Stimulated activated CD4-positive, alpha-beta T cell treated with anti-CD3 and anti-CD28 coated beads, Interleukin-15, amount 100 ng/mL, for 24 hours (primary cell): ENCODE measurements at regions not wholly inside any gene's neighbourhood (a gene's known extent, or its start where the extent isn't known, plus 50 kb on each side); places are given as distances from the start of the nearest gene placed in this dataset.
A peak's percentile ranks its signal among the peaks of the same experiment; 100 is the strongest.
"Not testable (repeated sequence)": the region's sequence is repeated elsewhere in the genome, so short reads cannot be mapped to it uniquely, and the experiment has no call there.

ENCODE experiments used
- DNase-seq: peaks from one replicate; pipeline ENCODE4 v3.0.0-alpha.2; 2020

- no peak for DNase-seq
Measured at GRCh38 chrX:2640436-2641150, 50.5 kb upstream of the CD99 start.

- no peak for DNase-seq
Measured at GRCh38 chrX:2638279-2638678, 52.8 kb upstream of the CD99 start.

DNA sequence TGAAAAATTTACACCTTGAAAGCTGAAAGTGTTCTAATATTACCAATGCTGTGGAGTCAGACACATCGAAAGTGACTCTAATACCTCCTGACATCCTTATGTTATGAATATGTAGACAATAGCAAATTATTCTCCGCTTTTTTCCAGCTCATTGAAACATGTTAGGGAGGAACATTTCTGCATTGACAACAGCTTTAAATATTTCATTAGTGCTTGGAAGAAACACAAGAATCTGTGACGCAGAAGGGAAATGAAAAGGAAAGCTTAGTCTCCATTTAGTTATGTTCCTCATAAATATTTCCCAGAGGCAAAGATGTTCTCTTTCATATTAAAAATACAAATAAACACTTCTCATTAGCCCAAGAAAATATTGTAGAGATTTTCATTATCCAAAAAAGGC lies 55.8 kb upstream of the CD99 start:
- DNase-seq, result no peak

- DNase-seq, result no peak
Measured at GRCh38 chrX:2632533-2633504, 58.3 kb upstream of the CD99 start.

- no peak for DNase-seq
Measured at GRCh38 chrX:2631743-2632532, 59.2 kb upstream of the CD99 start.

- DNase-seq, result not testable (repeated sequence)
Measured at GRCh38 chrX:2630935-2631742, 60.0 kb upstream of the CD99 start.

DNA sequence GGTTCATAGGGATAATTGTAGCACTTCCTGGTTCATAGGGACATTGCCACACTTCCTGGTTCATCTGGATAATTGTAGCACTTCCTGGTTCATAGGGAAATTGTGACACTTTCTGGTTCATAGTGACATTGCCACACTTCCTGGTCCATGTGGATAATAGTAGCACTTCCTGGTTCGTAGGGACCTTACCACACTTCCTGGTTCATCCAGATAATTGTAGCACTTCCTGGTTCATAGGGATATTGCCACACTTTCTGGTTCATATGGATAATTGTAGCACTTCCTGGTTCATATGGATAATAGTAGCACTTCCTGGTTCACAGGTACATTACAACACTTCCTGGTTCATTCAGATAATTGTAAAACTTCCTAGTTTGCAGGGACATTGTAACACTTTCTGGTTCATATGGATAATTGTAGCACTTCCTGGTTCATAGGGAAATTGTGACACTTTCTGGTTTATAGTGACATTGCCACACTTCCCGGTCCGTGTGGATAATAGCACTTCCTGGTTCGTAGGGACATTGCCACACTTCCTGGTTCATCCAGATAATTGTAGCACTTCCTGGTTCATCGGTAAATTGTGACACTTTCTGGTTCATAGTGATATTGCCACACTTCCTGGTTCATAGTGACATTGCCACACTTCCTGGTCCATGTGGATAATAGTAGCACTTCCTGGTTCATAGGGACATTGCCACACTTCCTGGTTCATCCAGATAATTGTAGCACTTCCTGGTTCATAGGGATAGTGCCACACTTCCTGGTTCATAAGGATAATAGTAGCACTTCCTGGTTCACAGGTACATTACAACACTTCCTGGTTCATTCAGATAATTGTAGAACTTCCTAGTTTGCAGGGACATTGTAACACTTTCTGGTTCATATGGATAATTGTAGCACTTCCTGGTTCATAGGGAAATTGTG lies 60.8 kb upstream of the CD99 start:
- peak; percentile 35 for DNase-seq

DNA sequence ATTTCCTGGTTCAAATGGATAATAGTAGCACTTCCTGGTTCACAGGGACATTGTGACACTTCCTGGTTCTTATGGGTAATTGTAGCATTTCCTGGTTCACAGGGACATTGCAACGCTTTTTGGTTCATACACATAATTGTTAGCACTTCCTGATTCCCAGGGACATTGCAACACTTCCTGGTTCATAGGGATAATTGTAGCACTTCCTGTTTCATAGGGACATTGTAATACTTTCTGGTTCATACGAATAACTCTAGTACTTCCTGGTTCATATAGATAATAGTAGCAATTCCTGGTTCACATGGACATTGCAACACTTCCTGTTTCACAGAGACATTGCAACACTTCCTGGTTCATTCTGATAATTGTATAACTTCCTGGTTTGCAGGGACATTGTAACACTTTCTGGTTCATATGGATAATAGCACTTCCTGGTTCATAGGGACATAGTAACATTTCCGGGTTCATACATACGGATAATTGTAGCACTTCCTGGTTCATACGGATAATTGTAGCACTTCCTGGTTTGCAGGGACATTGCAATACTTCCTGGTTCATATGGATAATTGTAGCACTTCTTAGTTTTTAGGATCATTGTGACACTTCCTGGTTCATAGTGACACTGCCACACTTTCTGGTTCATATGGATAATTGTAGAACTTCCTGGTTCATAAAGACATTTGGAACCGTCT lies 61.6 kb upstream of the CD99 start:
- DNase-seq, result no peak

DNA sequence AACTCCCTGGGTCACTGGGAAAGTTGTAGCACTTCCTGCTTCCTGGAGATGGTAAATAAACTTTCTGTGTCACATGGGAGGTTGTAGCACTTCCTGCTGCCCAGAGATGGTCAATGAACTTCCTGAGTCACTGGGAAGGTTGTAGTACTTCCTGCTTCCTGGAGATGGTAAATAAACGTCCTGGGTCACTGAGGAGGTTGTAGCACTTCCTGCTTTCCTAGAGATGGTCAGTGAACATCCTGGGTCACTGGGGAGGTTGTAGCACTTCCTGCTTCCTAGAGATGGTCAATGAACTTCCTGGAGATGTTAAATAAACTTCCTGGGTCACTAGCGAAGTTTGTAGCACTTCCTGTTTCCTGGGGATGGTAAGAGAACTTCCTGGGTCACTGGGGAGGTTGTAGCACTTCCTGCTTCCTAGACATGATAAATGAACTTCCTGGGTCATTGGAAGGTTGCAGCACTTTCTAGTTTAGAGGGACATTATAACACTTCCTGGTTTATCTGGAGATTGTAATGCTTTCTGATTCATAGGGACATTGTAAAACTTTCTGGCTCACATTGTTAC lies 62.3 kb upstream of the CD99 start:
- no peak for DNase-seq

- peak; percentile 57 for DNase-seq
Measured at GRCh38 chrX:2627272-2627867, 63.7 kb upstream of the CD99 start.

GRCh38 chrX:2626750-2627149 lies 64.3 kb upstream of the CD99 start:
- DNase-seq, result no peak

DNA sequence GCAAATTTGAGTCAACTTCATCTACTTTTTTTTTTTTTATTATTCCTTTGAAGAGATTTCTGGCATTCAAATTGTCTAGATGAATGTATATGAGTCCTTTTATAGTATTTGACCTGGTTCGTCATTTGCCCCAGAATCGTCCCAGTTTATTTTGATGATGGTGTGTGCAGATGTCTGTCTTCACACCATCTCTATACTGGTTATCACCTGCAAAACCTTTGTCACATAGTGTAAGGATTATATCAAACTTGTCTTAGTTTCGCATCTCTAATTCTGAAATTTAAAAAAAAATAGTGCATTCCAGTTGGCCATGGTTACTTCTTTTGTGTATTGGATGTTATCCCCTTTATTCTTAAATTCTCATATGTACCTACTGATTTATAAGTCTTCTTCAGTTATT lies 70.5 kb upstream of the CD99 start:
- no peak for DNase-seq

DNA sequence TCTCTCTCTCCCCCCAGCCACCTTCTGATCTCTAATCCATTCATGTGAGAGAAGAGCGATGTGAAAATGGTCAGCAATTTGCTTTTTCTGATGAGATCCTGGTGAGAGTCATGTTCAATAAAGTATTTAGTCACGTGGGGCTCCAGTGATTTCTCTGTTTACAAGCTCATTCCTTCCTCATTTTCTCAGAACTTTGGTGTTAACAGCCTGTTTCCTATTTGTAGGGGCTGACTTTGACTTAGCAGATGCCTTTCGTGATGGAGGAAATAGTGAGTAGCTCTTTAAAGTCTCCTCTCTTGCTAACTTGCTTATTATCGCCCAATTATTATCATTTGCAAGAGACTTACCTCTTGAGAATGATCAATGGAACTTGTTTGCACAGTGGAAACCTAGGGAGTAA lies 72.6 kb upstream of the CD99 start:
- DNase-seq, result no peak

DNA sequence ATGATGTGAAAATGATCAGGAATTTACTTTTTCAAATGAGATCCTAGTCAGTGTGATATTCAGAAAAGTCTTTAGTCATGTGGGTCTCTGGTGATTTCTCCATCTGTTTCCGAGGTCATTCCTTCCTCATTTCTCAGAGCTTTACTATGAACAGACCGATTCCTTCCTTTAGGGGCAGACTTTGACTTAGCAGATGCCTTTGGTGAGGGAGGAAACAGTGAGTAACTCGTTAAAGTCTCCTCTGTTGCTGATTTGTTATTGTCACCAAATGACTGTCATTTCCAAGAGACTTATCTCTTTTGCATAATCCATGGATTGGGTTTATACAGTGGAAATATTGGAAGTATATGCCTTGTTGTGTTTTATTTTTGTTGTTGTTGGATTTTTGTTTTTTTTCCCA lies 76.2 kb upstream of the CD99 start:
- no peak for DNase-seq

GRCh38 chrX:2610246-2611170 lies 80.6 kb upstream of the CD99 start:
- no peak for DNase-seq

- DNase-seq, result no peak
Measured at GRCh38 chrX:2609431-2610238, 81.5 kb upstream of the CD99 start.

DNA sequence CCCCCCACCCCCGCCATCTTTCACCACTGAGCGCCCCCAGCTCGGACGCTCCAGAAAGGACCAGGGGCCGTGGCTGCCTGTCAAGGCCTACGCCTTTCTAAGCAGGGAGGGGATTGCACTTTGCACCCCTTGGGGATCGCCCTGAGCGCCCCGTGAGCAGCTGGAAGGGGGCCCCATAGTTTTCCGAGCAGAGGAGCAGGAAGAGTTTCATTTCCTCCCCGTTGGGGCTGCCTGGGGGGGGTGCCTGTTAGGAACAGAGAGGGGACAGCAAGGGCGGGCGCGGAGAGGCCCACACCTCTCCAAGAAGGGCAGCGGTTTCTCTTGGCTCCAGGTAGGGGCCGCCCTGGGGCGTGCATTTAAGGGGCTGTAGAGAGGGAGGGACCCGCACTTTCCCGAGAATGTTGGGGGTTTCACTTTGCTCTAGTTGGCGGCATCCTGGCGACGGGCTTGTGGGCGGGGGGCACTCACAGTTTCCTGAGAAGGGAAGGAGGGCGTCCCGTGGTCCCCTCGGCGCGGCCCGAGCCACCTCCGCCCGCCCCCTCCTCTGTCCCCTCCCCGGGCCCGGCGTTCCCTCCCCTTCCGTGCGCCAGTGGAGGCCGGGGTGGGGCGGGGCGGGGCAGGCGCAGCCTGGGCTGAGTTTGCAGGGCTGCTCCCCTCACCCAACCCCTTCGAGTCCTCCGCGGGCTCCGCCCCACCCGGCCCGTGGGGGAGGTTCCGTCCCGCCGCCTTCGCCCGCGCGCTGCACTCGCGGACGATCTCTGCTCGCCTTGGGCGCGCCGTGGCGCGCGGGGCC lies 82.3 kb upstream of the CD99 start:
- peak; percentile 92 for DNase-seq
